K562 (cell line): ENCODE measurements at regions not wholly inside any gene's neighbourhood (a gene's known extent, or its start where the extent isn't known, plus 50 kb on each side); places are given as distances from the start of the nearest gene placed in this dataset.
A peak's percentile ranks its signal among the peaks of the same experiment; 100 is the strongest.

Experiments
- CTBP1 ChIP-seq: fragments of 450-650 bp; IDR thresholded peaks from 2 replicates; pipeline ENCODE4 v1.6.1; 2016; ENCODE audit warnings: borderline replicate concordance
- HDAC1 ChIP-seq, 2 experiments: fragments of 450-650 bp; IDR thresholded peaks; 2 replicates each; pipeline ENCODE4 v1.6.1; 2016 to 2017; ENCODE audit warnings: inconsistent platforms in 1 of 2, mild to moderate bottlenecking in 1 of 2, moderate library complexity in 1 of 2
- MGA ChIP-seq: fragments of 450-650 bp; IDR thresholded peaks from 2 replicates; pipeline ENCODE4 v1.6.1; 2016; ENCODE audit warnings: mild to moderate bottlenecking, moderate library complexity
- NEUROD1 ChIP-seq: fragments of 150-350 bp; IDR thresholded peaks from 2 replicates; pipeline ENCODE4 v1.6.1; 2014; ENCODE audit warnings: borderline replicate concordance, low read length, low read depth; ENCODE audit not compliant: partially characterized antibody
- PHF8 ChIP-seq: fragments of 200-600 bp; sonication (generic); IDR thresholded peaks from 2 replicates; pipeline ENCODE4 v1.6.1; 2012; ENCODE audit warnings: mixed run types, mild to moderate bottlenecking, inconsistent platforms, low read length, moderate library complexity, borderline replicate concordance
- STAT5A ChIP-seq: IDR thresholded peaks from 2 replicates; pipeline ENCODE4 v1.6.1; 2012; ENCODE audit warnings: low read length, inconsistent platforms, borderline replicate concordance
- TCF7 ChIP-seq: sonication (generic); IDR thresholded peaks from 2 replicates; pipeline ENCODE4 v1.6.1; 2016; ENCODE audit warnings: antibody characterized with exemption, borderline replicate concordance
- ZNF3 ChIP-seq: fragments of 250-450 bp; sonication (Bioruptor Pico); IDR thresholded peaks from 2 replicates; pipeline ENCODE4 v1.5.0; 2021; ENCODE audit warnings: mild to moderate bottlenecking, moderate library complexity
- TF ChIP-seq, protein P1 (sequence below), 2 experiments: fragments of 450-650 bp in 1 of 2; sonication (generic) in 1 of 2; formaldehyde crosslinking in 1 of 2; IDR thresholded peaks in 1 of 2; conservative IDR thresholded peaks in 1 of 2; 2 replicates each; pipeline versions ENCODE4 v1.6.1 to v1.8.1; 2016 to 2023; ENCODE audit warnings: mild to moderate bottlenecking in 2 of 2, moderate library complexity in 2 of 2, inconsistent platforms in 1 of 2, missing genetic modification reagents in 1 of 2
- TF ChIP-seq, protein P2 (sequence below): fragments of 450-650 bp; IDR thresholded peaks from 2 replicates; pipeline ENCODE4 v1.6.1; 2016

GRCh38 chr7:106794276-106795083 lies 70.6 kb upstream of the PIK3CG start (continued):
- TF ChIP-seq MGA (peak; percentile 28; the same call in 1 of the 2 replicates), CTBP1 (0 out of 2 replicates have a peak, but pooled peaks have one; percentile 8), PHF8 (no peak), NEUROD1 (no peak), TCF7 (no peak), STAT5A (no peak), HDAC1 (IDR thresholded peaks at IDR 0.05) (no peak), ZNF3 (CRISPR knock-in tag) (no peak)
- TF ChIP-seq, protein P1, sequence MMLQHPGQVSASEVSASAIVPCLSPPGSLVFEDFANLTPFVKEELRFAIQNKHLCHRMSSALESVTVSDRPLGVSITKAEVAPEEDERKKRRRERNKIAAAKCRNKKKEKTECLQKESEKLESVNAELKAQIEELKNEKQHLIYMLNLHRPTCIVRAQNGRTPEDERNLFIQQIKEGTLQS (IDR thresholded peaks at IDR 0.05) = no peak
- TF ChIP-seq, protein P1 (CRISPR knock-in tag; conservative IDR thresholded peaks at IDR 0.05) = no peak
- TF ChIP-seq, protein P2, sequence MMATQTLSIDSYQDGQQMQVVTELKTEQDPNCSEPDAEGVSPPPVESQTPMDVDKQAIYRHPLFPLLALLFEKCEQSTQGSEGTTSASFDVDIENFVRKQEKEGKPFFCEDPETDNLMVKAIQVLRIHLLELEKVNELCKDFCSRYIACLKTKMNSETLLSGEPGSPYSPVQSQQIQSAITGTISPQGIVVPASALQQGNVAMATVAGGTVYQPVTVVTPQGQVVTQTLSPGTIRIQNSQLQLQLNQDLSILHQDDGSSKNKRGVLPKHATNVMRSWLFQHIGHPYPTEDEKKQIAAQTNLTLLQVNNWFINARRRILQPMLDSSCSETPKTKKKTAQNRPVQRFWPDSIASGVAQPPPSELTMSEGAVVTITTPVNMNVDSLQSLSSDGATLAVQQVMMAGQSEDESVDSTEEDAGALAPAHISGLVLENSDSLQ = peak; percentile 94
